ENCODE measurements at regions not wholly inside any gene's neighbourhood (a gene's known extent, or its start where the extent isn't known, plus 50 kb on each side); places are given as distances from the start of the nearest gene placed in this dataset.

GRCh38 chr1:29531596-29531995, 295.3 kb downstream of the PTPRU start:
- TF ChIP-seq CTCF (IDR thresholded peaks at IDR 0.05) (no peak), EZH2phosphoT487 (IDR thresholded peaks at IDR 0.05) (no peak)

Measured in neural progenitor cell (in vitro differentiated cells).